Liver (tissue), 7 donors: ENCODE measurements at regions not wholly inside any gene's neighbourhood (a gene's known extent, or its start where the extent isn't known, plus 50 kb on each side); places are given as distances from the start of the nearest gene placed in this dataset.

Experiments used
- DNase-seq: peaks from one replicate; pipeline ENCODE4 v3.0.0-alpha.2; 2017; ENCODE audit warnings: low spot score
- H3K27ac ChIP-seq, 2 donors: one replicate each; pipeline ENCODE4 v1.7.0; 2013; ENCODE audit warnings: inconsistent platforms in 2 of 2, low read length in 2 of 2, control low read depth in 1 of 2, low read depth in 1 of 2, mild to moderate bottlenecking in 1 of 2
- H3K27me3 ChIP-seq, 4 donors: one replicate each; pipeline versions ENCODE4 v1.6.1 to v1.7.0; 2013; ENCODE audit warnings: low read length in 3 of 4, inconsistent platforms in 1 of 4, mild to moderate bottlenecking in 1 of 4, moderate library complexity in 1 of 4; ENCODE audit not compliant: control insufficient read depth in 4 of 4, insufficient read depth in 4 of 4
- H3K36me3 ChIP-seq, 4 donors: one replicate each; pipeline versions ENCODE4 v1.6.1 to v1.7.0; 2013; ENCODE audit warnings: low read length in 3 of 4, mild to moderate bottlenecking in 3 of 4, low read depth in 1 of 4, moderate library complexity in 1 of 4; ENCODE audit not compliant: control insufficient read depth in 4 of 4, insufficient read depth in 3 of 4
- H3K4me1 ChIP-seq, 4 donors: one replicate each; pipeline versions ENCODE4 v1.6.1 to v1.7.0; 2013; ENCODE audit warnings: low read length in 3 of 4, mild to moderate bottlenecking in 3 of 4, moderate library complexity in 1 of 4; ENCODE audit not compliant: control insufficient read depth in 4 of 4, insufficient read depth in 4 of 4
- H3K4me3 ChIP-seq, 3 donors: one replicate each; pipeline versions ENCODE4 v1.6.1 to v1.7.0; 2013; ENCODE audit warnings: low read length in 3 of 3, control low read depth in 1 of 3, low read depth in 1 of 3, mild to moderate bottlenecking in 1 of 3
- H3K9ac ChIP-seq, 2 donors: one replicate each; pipeline ENCODE4 v1.7.0; 2013; ENCODE audit warnings: low read length in 2 of 2, mild to moderate bottlenecking in 2 of 2, moderate library complexity in 2 of 2, control low read depth in 1 of 2, low read depth in 1 of 2
- H3K9me3 ChIP-seq, 4 donors: one replicate each; pipeline versions ENCODE4 v1.6.1 to v1.7.0; 2013; ENCODE audit warnings: low read length in 3 of 4; ENCODE audit not compliant: control insufficient read depth in 4 of 4
- ATF3 ChIP-seq: IDR thresholded peaks from 2 replicates; pipeline ENCODE4 v1.6.1; 2016; ENCODE audit warnings: antibody characterized with exemption
- EGR1 ChIP-seq, 2 donors: IDR thresholded peaks; 2 replicates each; pipeline ENCODE4 v1.6.1; 2016 to 2018; ENCODE audit warnings: antibody characterized with exemption in 2 of 2, low read depth in 2 of 2
- FOXA1 ChIP-seq: IDR thresholded peaks from 2 replicates; pipeline ENCODE4 v1.6.1; 2016; ENCODE audit warnings: antibody characterized with exemption
- FOXA2 ChIP-seq: IDR thresholded peaks from 2 replicates; pipeline ENCODE4 v1.6.1; 2016; ENCODE audit warnings: antibody characterized with exemption
- HNF4A ChIP-seq, 2 donors: conservative IDR thresholded peaks; 2 replicates each; pipeline ENCODE4 v1.6.1; 2016; ENCODE audit warnings: antibody characterized with exemption in 2 of 2, mild to moderate bottlenecking in 2 of 2
- HNF4G ChIP-seq: IDR thresholded peaks from 2 replicates; pipeline ENCODE4 v1.6.1; 2016; ENCODE audit warnings: antibody characterized with exemption
- JUND ChIP-seq, 2 donors: IDR thresholded peaks; 2 replicates each; pipeline ENCODE4 v1.6.1; 2016; ENCODE audit warnings: antibody characterized with exemption in 2 of 2
- NR2F2 ChIP-seq: IDR thresholded peaks from 2 replicates; pipeline ENCODE4 v1.6.1; 2016; ENCODE audit warnings: antibody characterized with exemption
- RAD21 ChIP-seq, 2 donors: IDR thresholded peaks; 2 replicates each; pipeline ENCODE4 v1.6.1; 2016; ENCODE audit warnings: antibody characterized with exemption in 2 of 2, mild to moderate bottlenecking in 2 of 2
- RXRA ChIP-seq, 2 donors: IDR thresholded peaks; 2 replicates each; pipeline ENCODE4 v1.6.1; 2017 to 2018; ENCODE audit warnings: antibody characterized with exemption in 2 of 2, mild to moderate bottlenecking in 1 of 2
- SP1 ChIP-seq: IDR thresholded peaks from 2 replicates; pipeline ENCODE4 v1.6.1; 2018; ENCODE audit warnings: antibody characterized with exemption, mild to moderate bottlenecking
- TAF1 ChIP-seq: conservative IDR thresholded peaks from 2 replicates; pipeline ENCODE4 v1.6.1; 2016; ENCODE audit warnings: antibody characterized with exemption, mild to moderate bottlenecking
- YY1 ChIP-seq: IDR thresholded peaks from 2 replicates; pipeline ENCODE4 v1.6.1; 2016; ENCODE audit warnings: antibody characterized with exemption, mild to moderate bottlenecking
- ZBTB33 ChIP-seq: IDR thresholded peaks from 2 replicates; pipeline ENCODE4 v1.6.1; 2016; ENCODE audit warnings: antibody characterized with exemption
- WGBS: extraction: QIAGEN DNeasy Blood & Tissue Kit; methylation state at CpG from one replicate; pipeline ENCODE4 v1.1.7; 2013; 5-methylcytosine and 5-hydroxymethylcytosine counted together
- TF ChIP-seq, protein P1 (sequence below): IDR thresholded peaks from 2 replicates; pipeline ENCODE4 v1.6.1; 2016; ENCODE audit warnings: antibody characterized with exemption, mild to moderate bottlenecking
- TF ChIP-seq, protein P2 (sequence below): IDR thresholded peaks from 2 replicates; pipeline ENCODE4 v1.6.1; 2016; ENCODE audit warnings: antibody characterized with exemption
- donor health status: healthy.
- donor health status: healthy.
- donor health status: healthy.
- donor health status: healthy.

GRCh38 chr11:109073032-109073822, 348.8 kb upstream of the C11orf87 start:
- Histone ChIP-seq H3K9me3 (peaks cover 0 to 2% (median 0%) of the 10 kb centered on the region in 4 donors), H3K4me1 (no peaks in the 10 kb centered on the region)

DNA sequence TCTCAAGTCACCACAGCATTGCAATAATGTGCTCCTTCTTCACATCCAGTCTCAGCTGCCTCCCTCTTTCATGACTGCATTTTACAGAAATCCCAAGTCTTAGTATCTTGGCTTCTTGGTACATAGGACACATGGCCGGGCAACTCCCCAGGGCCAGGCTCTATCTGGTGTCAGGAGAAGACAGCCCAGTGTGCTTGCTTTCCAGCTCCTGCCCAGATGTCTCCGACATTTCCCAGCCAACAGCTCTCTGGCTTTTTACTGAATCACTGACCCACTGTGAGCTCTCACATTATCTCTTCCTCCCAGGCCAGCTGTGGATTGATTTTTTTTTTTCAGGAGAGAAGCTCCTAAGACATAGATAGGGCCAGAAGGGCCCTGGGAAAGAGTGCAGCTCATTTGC, 346.0 kb upstream of the C11orf87 start:
- Histone ChIP-seq H3K36me3 (no peaks in the 10 kb centered on the region), H3K9me3 (no peaks in the 10 kb centered on the region), H3K27me3 (no peaks in the 10 kb centered on the region), H3K9ac (no peak overlapping the region), H3K4me1 (no peaks in the 10 kb centered on the region), H3K27ac (no peak overlapping the region), H3K4me3 (no peak overlapping the region)
- DNase-seq, result no peak
- WGBS, result 63% methylated on average over 2 of the region's 2 CpGs
- TF ChIP-seq JUND (IDR thresholded peaks at IDR 0.05) (no peak), ZBTB33 (no peak), FOXA1 (no peak), SP1 (no peak), RXRA (IDR thresholded peaks at IDR 0.05) (no peak), ATF3 (no peak), HNF4G (no peak)
- TF ChIP-seq, protein P1, sequence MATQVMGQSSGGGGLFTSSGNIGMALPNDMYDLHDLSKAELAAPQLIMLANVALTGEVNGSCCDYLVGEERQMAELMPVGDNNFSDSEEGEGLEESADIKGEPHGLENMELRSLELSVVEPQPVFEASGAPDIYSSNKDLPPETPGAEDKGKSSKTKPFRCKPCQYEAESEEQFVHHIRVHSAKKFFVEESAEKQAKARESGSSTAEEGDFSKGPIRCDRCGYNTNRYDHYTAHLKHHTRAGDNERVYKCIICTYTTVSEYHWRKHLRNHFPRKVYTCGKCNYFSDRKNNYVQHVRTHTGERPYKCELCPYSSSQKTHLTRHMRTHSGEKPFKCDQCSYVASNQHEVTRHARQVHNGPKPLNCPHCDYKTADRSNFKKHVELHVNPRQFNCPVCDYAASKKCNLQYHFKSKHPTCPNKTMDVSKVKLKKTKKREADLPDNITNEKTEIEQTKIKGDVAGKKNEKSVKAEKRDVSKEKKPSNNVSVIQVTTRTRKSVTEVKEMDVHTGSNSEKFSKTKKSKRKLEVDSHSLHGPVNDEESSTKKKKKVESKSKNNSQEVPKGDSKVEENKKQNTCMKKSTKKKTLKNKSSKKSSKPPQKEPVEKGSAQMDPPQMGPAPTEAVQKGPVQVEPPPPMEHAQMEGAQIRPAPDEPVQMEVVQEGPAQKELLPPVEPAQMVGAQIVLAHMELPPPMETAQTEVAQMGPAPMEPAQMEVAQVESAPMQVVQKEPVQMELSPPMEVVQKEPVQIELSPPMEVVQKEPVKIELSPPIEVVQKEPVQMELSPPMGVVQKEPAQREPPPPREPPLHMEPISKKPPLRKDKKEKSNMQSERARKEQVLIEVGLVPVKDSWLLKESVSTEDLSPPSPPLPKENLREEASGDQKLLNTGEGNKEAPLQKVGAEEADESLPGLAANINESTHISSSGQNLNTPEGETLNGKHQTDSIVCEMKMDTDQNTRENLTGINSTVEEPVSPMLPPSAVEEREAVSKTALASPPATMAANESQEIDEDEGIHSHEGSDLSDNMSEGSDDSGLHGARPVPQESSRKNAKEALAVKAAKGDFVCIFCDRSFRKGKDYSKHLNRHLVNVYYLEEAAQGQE, result no peak

More at GRCh38 chr11:109073032-109073822, 348.8 kb upstream of the C11orf87 start:
- Histone ChIP-seq H3K4me3 (no peak overlapping the region), H3K36me3 (no peaks in the 10 kb centered on the region), H3K27ac (no peak overlapping the region), H3K9ac (no peak overlapping the region), H3K27me3 (no peaks in the 10 kb centered on the region)
- DNase-seq, result no peak
- WGBS, result 76% methylated on average over 4 of the region's 4 CpGs
- TF ChIP-seq RAD21 (IDR thresholded peaks at IDR 0.05) (no peak), RXRA (IDR thresholded peaks at IDR 0.05) (no peak), FOXA2 (no peak), HNF4A (conservative IDR thresholded peaks at IDR 0.05) (no peak), NR2F2 (no peak), FOXA1 (no peak), ATF3 (no peak), HNF4G (no peak), TAF1 (no peak), YY1 (no peak), SP1 (no peak), EGR1 (IDR thresholded peaks at IDR 0.05; ENCODE audit: low read depth in 2 of 2) (no peak), ZBTB33 (no peak)
- TF ChIP-seq, protein P2, sequence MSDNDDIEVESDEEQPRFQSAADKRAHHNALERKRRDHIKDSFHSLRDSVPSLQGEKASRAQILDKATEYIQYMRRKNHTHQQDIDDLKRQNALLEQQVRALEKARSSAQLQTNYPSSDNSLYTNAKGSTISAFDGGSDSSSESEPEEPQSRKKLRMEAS, result no peak
- TF ChIP-seq, protein P1, result no peak
